NCI-H446 treated with DMSO at 0.1 percent for 48 hours (cell line): ENCODE measurements at regions not wholly inside any gene's neighbourhood (a gene's known extent, or its start where the extent isn't known, plus 50 kb on each side); places are given as distances from the start of the nearest gene placed in this dataset.
"Not testable (repeated sequence)": the region's sequence is repeated elsewhere in the genome, so short reads cannot be mapped to it uniquely, and the experiment has no call there.

Experiments used
- DNase-seq: peaks from one replicate; lab custom pipeline; 2025; lab: John Stamatoyannopoulos, UW

GRCh38 chr12:13348464-13348863 is 151.9 kb downstream of the EMP1 start:
- no peak for DNase-seq

- no peak for DNase-seq
Observed at GRCh38 chr12:13347241-13348043, 150.9 kb downstream of the EMP1 start.

- DNase-seq = no peak
Observed at GRCh38 chr12:13345722-13346121, 149.2 kb downstream of the EMP1 start.

GRCh38 chr12:13343375-13343774 is 146.8 kb downstream of the EMP1 start:
- no peak for DNase-seq

GRCh38 chr12:13342971-13343370 is 146.4 kb downstream of the EMP1 start:
- DNase-seq = no peak

- no peak for DNase-seq
Observed at GRCh38 chr12:13340149-13340548, 143.6 kb downstream of the EMP1 start.

GRCh38 chr12:13339538-13339937 is 143.0 kb downstream of the EMP1 start:
- DNase-seq = no peak

GRCh38 chr12:13339091-13339490 is 142.6 kb downstream of the EMP1 start:
- no peak for DNase-seq

GRCh38 chr12:13337791-13338190 is 141.3 kb downstream of the EMP1 start:
- no peak for DNase-seq

GRCh38 chr12:13336216-13336615 is 139.7 kb downstream of the EMP1 start:
- DNase-seq = no peak

- no peak for DNase-seq
Observed at GRCh38 chr12:13328535-13328934, 132.0 kb downstream of the EMP1 start.

- DNase-seq = no peak
Observed at GRCh38 chr12:13326076-13326475, 129.6 kb downstream of the EMP1 start.

GRCh38 chr12:13325037-13325436 is 128.5 kb downstream of the EMP1 start:
- DNase-seq = not testable (repeated sequence)

GRCh38 chr12:13318231-13319015 is 121.9 kb downstream of the EMP1 start:
- DNase-seq = no peak

- no peak for DNase-seq
Observed at GRCh38 chr12:13316587-13317246, 120.2 kb downstream of the EMP1 start.

- DNase-seq = no peak
Observed at GRCh38 chr12:13313886-13314285, 117.4 kb downstream of the EMP1 start.

- DNase-seq = no peak
Observed at GRCh38 chr12:13311551-13311950, 115.0 kb downstream of the EMP1 start.

- no peak for DNase-seq
Observed at GRCh38 chr12:13307143-13307816, 110.8 kb downstream of the EMP1 start.

GRCh38 chr12:13304924-13305323 is 108.4 kb downstream of the EMP1 start:
- DNase-seq = no peak

GRCh38 chr12:13299457-13299856 is 102.9 kb downstream of the EMP1 start:
- DNase-seq = no peak

- DNase-seq = no peak
Observed at GRCh38 chr12:13293096-13293495, 96.6 kb downstream of the EMP1 start.

GRCh38 chr12:13289653-13290289 is 93.2 kb downstream of the EMP1 start:
- no peak for DNase-seq
